HG03342 (cell line): ENCODE measurements at regions not wholly inside any gene's neighbourhood (a gene's known extent, or its start where the extent isn't known, plus 50 kb on each side); places are given as distances from the start of the nearest gene placed in this dataset.
"Not testable (repeated sequence)": the region's sequence is repeated elsewhere in the genome, so short reads cannot be mapped to it uniquely, and the experiment has no call there.

Experiments used
- ATAC-seq: cut with Tn5 transposase; IDR thresholded peaks from one replicate; pipeline ENCODE4 v1.9.1; 2021; ENCODE audit warnings: mild to moderate bottlenecking, moderate library complexity; ENCODE audit not compliant: unreplicated experiment

DNA sequence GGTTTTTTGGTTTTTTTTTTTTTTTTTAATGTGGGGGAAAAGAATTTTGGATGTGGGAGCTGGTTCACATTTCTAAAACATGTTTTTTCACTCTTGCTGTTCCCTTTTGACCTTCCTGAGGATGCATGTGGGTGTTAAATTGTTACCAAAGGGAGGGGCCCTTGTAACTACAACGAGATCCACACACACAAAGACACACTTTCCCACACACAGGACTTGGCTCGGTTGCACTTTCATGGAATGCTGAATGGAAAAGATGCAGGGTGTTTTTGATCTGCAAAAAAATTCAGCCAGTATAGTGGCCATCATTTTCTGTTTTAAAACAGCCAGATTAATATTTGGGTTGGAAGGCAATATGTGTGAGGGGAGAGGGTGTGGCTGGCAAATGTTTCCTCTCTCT lies 576.9 kb downstream of the EBF1 start:
- ATAC-seq = no peak

- ATAC-seq = no peak
Observed at GRCh38 chr5:158521995-158522394, 577.7 kb downstream of the EBF1 start.

- no peak for ATAC-seq
Observed at GRCh38 chr5:158519433-158520021, 580.2 kb downstream of the EBF1 start.

GRCh38 chr5:158516521-158516920 lies 583.2 kb downstream of the EBF1 start:
- ATAC-seq = no peak

DNA sequence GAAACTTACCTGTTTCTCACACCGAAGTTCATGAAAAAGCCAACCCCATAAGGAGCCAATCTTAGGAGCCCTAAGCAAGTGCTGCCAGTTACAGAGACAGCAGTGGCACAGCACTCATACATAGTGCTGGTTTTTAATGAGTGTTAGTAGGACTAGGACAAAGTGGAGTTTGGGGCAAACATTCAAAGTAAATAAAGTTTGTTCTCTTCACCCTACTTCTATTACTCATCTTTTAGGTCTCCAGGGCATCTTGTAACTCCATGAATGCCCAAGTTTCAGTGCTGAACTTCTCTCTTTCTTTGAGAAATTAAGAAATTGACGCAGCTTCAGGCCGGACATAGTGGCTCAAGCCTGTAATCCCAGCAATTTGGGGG lies 584.7 kb downstream of the EBF1 start:
- no peak for ATAC-seq

DNA sequence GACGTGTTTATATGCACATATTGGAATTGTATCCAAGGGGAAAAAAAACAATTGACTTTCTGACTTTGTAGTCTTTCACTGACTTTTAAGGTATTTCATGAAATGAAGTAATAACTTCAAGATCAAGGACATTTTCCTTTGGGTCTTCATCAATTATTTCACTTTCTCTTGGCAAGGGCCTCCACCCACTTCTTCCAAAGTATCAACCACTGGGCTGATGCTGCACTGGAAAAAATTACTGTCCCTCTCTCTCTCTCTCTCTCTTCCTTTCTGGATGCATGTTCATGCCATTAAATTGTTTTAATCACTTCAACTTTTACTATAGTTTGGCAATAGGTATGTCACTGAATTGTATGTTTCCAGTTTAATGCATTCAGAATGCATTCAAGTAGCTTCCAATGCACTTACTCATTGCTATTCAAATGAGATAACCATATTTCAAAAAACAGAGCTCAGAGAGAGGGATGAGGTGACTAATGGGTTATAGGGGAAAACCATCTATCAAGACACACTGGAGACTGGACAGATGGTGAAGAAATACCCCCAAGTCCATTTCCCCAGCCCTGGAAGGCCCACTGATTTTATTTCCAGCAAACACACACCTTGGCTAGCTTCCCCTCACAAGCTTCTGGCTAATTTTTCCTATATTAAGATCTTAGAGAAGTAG lies 585.3 kb downstream of the EBF1 start:
- ATAC-seq = no peak

GRCh38 chr5:158513490-158514318 lies 586.0 kb downstream of the EBF1 start:
- ATAC-seq = no peak

GRCh38 chr5:158511454-158511853 lies 588.3 kb downstream of the EBF1 start:
- peak; percentile 82 for ATAC-seq

GRCh38 chr5:158510479-158510878 lies 589.2 kb downstream of the EBF1 start:
- no peak for ATAC-seq

DNA sequence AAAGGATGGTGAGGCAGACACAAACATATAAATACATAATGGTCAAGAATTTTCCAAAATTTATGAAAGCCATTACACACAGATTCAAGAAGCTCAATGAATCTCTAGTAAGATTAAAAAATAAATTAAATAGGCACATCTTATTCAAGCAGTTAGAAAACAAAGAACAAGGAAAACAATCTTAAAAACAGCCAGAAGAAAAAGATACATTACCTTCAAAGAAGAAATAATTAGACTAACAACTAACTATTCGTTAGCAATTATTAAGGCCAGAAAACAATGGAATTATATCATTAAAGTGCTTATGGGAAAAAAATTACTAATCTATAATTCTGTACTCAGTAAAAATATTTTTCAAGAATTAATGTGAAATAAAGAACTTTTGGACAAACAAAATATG lies 593.1 kb downstream of the EBF1 start:
- no peak for ATAC-seq

DNA sequence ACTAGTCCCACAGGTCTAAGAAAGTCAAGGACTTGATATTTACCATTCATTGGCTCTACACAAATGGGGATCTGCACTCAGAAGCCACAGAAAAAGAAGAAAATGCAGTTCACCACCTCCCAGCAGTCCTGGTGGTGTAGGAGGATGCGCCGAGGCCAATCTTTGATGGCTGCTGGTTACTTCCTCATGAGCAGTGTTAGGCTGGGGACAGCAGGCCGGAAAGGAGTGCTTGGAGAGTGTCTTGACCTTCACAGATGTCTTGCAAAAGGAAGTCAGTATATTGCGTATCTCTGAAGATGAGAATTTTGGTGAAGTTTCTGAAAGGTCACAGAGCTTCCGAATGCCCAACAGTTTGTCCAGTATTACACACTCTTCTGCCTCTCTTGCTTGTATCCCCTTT lies 597.0 kb downstream of the EBF1 start:
- no peak for ATAC-seq

- no peak for ATAC-seq
Observed at GRCh38 chr5:158499892-158500418, 599.8 kb downstream of the EBF1 start.

GRCh38 chr5:158499075-158499891 lies 600.4 kb downstream of the EBF1 start:
- no peak for ATAC-seq

GRCh38 chr5:158496624-158497023 lies 603.1 kb downstream of the EBF1 start:
- ATAC-seq = no peak

DNA sequence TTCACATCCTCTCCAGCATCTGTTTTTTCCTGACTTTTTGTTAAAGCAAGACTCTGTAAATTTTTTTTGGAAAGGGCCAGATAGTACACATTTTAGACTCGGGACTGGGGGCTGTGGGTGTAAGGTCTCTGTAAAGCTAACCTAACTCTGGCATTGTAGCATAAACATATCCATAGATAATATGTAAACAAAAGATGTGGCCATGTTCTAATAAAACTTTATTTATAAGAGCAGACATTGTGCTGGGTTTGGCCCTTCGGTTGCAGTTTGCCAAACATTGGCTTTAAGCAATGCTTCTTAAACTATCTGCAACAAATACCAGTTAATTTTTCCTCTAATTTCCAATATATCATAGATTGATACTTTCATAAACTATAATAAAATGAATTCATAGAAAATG lies 605.2 kb downstream of the EBF1 start:
- no peak for ATAC-seq

- ATAC-seq = not testable (repeated sequence)
Observed at GRCh38 chr5:158494044-158494443, 605.7 kb downstream of the EBF1 start.

- ATAC-seq = no peak
Observed at GRCh38 chr5:158492841-158493242, 606.9 kb downstream of the EBF1 start.

GRCh38 chr5:158492136-158492535 lies 607.6 kb downstream of the EBF1 start:
- no peak for ATAC-seq

DNA sequence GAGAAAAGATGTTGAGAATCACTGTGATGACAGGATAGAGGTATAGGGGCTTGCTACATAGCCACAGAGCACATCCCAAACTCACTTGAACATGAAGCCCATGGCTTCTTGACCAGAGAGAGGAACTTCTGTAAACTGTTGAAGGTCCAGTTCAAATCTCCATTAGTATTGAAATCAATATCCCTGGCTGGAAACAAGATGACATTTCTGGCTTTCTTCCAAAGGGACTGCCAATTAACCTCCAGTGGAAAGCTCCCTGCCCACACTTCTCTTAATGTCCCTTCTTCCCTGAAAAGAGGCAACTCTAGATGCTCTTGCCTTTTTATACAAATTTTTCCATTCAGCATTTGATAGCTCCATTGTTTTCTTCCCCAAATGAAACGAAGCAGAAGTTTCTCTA lies 612.1 kb downstream of the EBF1 start:
- ATAC-seq = no peak

- ATAC-seq = no peak
Observed at GRCh38 chr5:158487156-158487555, 612.6 kb downstream of the EBF1 start.

DNA sequence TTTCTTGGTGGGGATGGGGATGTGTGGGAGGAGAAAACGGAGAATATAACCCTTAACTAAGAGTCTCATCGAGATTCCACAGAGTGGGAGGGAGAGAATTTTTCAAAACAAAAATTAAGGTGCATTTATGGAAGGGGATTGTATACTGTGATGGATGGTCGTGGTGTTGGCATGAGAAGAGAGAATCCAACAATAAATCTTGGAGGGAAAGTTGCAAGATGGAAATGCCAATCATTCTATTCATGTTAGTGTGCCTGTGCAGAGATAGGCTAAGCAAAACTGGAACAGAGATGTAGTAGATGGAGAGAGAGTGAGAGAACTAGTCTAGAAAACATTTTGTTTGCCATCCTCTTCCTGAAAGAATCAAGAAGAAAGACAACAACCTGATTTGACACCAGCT lies 613.1 kb downstream of the EBF1 start:
- no peak for ATAC-seq
